GM19043 (cell line): ENCODE measurements at regions not wholly inside any gene's neighbourhood (a gene's known extent, or its start where the extent isn't known, plus 50 kb on each side); places are given as distances from the start of the nearest gene placed in this dataset.
A peak's percentile ranks its signal among the peaks of the same experiment; 100 is the strongest.
"Not testable (repeated sequence)": the region's sequence is repeated elsewhere in the genome, so short reads cannot be mapped to it uniquely, and the experiment has no call there.

Source experiments
- ATAC-seq: cut with Tn5 transposase; IDR thresholded peaks from one replicate; pipeline ENCODE4 v1.9.1; 2021; ENCODE audit warnings: low read depth; ENCODE audit not compliant: unreplicated experiment

DNA sequence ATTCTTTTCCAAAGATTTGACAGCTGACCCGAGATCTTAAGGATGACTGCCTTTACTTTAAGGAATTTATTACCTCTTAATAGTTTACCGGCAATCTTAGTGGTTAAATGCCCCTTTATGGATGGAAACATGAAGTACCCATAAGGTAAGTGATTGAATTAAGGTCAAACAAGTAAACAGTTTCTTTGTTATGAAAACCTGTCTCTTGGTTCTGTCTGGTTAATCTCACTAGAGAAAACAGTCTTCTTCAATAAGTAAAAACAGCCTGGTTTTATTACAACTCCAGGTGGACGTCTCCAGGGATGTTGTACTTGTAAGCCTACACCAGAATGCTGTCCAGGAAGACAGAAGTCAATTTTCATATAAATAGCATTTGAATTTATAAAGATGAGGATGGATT is 161.8 kb upstream of the MTPN start:
- no peak for ATAC-seq

DNA sequence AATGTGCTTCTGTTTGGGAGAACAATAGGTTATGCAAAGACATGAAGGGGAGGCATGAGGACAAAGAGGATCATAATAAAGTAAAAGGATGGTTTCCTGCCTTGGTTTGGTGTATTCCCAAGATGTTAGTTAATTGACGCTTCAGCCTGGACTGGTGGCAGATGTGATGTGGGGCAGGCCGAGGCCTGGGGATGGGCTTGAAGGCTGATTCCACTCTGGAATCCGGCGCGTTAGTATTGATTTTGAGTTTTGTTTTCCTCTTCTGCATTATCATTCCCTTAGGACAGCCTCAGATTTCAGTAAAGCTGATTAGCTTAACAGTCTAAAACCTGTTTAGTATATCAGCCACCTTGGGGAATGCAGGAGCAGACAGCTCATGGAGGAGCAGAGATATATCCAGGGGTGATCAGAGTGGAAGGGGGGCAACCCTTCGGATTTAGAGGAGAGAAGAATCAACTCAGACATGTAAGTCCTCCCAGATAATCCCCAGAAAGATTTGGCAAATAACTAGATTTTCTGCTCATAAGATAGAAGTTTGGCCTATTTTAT is 159.8 kb upstream of the MTPN start:
- no peak for ATAC-seq

DNA sequence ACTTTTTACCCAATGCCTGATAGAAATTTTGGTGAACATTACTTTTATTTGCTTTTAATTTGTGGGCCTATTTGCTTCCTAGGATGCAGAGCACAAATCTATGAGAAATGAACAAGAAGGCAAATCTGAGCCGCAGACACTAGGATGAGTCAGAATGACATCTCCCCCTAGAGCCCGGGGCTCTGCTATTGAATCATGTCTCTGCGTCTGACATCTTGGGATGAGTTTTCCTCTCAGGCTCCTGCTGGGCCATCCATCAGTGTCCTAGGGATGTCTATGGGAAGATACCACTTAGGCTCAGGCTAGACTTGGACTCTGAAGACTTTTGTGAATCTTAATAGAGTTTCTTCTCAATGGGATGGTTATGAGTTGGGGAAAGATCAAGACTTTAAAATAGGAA is 157.3 kb upstream of the MTPN start:
- no peak for ATAC-seq

- ATAC-seq = no peak
These were observed 156.4 kb upstream of the MTPN start for GRCh38 chr7:136133551-136133950.

DNA sequence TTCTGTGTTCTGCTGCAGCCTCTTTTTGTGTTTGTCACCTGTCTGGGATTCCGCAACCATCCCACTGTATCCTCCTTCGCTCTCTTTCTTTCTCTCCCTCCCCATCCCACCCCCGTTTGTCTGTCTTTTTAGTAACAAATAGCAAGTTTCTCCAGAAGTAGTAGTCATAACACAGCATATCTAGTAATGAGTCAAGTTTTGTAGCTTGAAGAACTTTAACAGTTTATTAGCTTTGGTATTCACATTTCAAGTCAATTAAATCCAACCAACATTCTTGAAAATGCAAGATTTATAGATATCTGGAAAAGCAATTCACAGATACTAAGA is 154.1 kb upstream of the MTPN start:
- ATAC-seq = no peak

DNA sequence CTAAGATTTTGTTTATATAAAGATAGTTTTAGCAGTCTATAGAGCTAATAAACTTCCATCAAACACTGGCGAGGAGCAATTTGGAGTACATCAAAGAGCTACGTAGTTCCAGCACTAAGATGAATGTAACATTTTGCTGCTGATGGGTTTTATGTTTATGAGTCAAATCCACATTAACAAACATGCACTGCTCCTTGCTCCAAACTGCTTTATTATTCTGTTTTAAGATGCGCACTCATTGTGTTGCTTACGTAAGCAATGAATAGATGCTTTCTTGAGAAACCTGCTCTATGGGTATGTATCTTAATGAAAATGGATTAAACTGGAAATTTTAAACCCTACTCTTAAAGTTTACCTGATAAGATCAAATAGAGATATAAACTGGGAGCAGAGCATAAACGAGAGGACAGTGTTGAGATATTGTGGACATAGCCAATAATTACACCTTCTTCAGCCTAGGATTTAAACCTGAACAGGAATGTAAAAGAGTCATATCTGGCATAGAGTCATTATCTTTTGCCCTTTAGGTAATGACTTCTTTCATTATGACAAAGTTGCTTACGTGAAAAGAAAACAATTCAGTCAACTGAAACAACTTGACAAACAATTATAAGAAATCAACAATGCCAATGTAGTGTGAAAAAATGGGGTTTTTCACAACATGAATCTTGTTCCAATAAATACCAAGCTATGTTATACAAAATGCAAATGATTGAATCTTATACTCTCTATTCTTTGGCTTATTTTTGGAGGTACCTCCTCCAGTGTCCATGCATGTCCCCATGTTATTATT is 153.5 kb upstream of the MTPN start:
- ATAC-seq = no peak

DNA sequence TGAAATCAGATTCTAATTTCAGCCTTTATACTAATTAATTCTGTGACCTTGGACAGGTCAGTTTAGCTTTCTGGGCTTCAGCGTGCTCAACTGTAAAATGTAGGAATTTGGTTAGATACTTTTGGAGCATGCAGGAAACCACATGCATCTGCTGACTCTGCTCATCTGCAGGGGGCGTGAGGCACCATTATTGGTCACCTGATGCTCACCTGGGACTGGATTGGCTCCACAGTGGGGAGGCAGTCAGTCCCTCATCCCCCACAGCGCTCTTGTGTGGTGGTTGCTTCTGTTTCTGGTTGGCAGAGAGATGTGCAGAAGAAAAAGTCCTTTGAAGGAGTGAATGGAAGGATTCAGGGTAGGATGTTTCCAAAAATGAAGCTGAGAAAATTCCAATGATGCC is 150.9 kb upstream of the MTPN start:
- no peak for ATAC-seq

DNA sequence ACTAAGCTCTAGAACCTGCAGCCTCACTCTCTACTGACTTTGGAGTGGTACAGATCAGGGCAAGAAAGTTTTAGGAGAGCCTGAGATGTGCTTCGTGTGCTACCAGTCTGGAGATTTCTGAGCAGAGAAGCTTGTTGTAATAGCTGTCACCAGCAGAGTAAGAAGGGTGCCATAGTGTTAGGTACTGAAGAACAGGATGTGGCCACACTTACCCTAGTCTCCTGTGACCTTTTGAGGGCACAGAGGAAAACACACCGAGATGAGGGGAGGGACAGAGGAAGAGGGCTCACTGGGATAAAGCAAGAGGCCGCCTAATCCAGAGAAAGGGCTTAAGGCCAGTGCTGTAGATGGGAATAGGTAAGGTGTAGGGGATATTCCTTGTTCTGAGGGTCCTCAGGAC is 146.2 kb upstream of the MTPN start:
- ATAC-seq = no peak

GRCh38 chr7:136122026-136122425 is 144.9 kb upstream of the MTPN start:
- no peak for ATAC-seq

DNA sequence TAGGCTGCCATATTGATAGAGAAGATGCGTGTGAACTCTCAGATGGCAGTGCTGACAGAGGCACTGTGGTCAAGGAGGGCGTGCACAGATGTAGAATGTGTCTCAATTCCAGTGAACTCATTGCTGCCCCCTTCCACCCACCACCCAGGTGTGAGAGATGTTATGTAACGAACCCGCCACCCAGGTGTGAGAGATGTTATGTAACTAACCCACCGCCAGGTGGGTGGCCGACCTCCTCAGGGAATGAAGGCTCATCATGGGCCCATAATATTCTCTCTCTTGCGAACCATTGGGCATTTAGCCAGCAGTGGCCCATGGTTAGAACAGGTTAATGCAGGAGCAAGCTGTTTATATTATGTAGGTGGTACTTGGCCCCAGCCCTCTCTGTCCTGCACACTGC is 140.4 kb upstream of the MTPN start:
- ATAC-seq = no peak

- no peak for ATAC-seq
These were observed 139.0 kb upstream of the MTPN start for GRCh38 chr7:136116186-136116585.

GRCh38 chr7:136114966-136115762 is 138.0 kb upstream of the MTPN start:
- peak; percentile 98 for ATAC-seq

- not testable (repeated sequence) for ATAC-seq
These were observed 137.3 kb upstream of the MTPN start for GRCh38 chr7:136114467-136114866.

DNA sequence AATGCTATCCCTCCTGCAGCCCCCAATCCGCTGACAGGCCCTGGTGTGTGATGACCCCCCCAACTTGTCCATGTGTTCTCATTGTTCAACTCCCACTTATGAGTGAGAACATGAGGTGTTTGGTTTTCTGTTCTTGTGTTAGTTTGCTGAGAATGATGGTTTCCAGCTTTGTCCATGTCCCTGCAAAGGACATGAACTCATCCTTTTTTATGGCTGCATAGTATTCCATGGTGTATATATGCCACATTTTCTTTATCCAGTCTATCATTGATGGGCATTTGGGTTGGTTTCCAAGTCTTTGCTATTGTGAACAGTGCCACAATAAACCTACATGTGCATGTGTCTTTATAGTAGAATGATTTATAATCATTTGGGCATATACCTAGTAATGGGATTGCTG is 131.9 kb upstream of the MTPN start:
- ATAC-seq = not testable (repeated sequence)

- ATAC-seq = no peak
These were observed 128.0 kb upstream of the MTPN start for GRCh38 chr7:136105191-136105590.

GRCh38 chr7:136104269-136104603 is 127.1 kb upstream of the MTPN start:
- no peak for ATAC-seq

- ATAC-seq = no peak
These were observed 126.5 kb upstream of the MTPN start for GRCh38 chr7:136103545-136104268.

GRCh38 chr7:136102881-136103280 is 125.7 kb upstream of the MTPN start:
- ATAC-seq = no peak

DNA sequence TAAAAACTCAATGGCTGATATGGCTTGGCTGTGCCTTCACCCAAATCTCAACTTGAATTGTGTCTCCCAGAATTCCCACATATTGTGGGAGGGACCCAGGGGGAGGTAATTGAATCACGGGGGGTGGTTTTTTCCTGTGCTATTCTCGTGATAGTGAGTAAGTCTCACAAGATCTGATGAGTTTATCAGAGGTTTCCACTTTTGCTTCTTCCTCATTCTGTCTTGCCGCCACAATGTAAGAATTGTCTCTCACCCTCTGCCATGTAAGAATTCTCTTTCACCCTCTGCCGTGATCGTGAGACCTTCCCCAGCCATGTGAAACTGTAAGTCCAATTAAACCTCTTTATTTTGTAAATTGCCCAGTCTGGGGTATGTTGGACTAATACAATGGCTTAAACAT is 115.6 kb upstream of the MTPN start:
- not testable (repeated sequence) for ATAC-seq

DNA sequence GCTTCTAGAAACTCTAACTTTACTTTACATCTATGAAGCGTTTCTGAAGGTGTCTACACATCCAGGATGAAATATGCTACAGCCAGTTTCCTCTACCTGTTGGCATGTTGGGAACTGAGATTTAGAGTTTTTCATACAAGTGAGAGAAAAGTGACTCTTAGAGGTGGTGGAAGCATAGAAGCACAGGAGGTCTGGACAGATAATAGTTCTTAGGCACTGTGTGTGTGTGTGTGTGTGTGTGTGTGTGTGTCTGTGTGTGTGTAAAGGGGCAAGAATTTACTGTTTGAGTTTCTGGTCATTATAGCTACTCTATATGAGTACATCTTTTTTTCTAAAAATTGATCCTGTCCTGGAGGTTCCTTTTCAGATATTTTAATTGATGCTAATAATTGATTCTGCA is 110.7 kb upstream of the MTPN start:
- no peak for ATAC-seq

DNA sequence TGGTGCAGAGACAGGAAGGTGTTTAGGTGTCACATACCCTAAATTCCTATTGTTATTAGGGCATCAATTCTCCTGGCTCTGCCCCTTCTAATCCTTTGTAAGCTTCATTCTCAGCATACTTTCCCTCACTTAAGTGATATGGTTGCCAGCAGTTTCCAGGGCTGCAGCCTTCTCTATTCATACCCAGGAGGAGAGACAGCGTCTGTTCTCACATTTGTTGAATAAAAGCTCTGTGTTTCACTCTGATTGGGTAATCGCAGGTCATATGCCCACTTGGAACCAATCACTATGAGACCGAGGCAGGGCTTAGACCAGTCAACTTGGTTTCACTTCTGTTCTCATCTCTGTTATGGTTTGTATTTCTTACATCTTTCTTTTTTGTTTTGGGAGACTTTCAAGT is 109.6 kb upstream of the MTPN start:
- no peak for ATAC-seq
